ENCODE measurements at regions not wholly inside any gene's neighbourhood (a gene's known extent, or its start where the extent isn't known, plus 50 kb on each side); places are given as distances from the start of the nearest gene placed in this dataset.
A peak's percentile ranks its signal among the peaks of the same experiment; 100 is the strongest.

DNA sequence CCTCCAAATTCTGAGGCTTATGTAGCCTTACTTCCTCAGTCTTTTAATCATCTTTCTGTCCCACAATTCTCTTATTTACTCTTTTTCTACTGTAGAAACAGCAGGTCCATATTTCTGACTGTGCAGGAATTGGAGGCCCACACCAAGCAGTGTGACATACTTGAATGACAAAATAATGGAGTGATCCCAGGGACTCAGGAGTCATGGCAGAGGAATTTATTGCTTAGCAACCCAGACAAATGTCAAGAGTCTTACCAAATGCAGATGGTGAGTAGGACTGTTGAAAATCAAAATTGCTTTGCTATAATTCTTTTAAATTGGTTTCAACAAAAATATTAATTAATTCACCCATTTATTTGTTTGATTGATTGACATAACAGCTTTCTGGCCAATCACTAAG is 59.9 kb downstream of the HTR1B start:
- H3K4me3 ChIP-seq (ENCODE audit: low read length), result no peak overlapping the region
- TF ChIP-seq, protein P1, sequence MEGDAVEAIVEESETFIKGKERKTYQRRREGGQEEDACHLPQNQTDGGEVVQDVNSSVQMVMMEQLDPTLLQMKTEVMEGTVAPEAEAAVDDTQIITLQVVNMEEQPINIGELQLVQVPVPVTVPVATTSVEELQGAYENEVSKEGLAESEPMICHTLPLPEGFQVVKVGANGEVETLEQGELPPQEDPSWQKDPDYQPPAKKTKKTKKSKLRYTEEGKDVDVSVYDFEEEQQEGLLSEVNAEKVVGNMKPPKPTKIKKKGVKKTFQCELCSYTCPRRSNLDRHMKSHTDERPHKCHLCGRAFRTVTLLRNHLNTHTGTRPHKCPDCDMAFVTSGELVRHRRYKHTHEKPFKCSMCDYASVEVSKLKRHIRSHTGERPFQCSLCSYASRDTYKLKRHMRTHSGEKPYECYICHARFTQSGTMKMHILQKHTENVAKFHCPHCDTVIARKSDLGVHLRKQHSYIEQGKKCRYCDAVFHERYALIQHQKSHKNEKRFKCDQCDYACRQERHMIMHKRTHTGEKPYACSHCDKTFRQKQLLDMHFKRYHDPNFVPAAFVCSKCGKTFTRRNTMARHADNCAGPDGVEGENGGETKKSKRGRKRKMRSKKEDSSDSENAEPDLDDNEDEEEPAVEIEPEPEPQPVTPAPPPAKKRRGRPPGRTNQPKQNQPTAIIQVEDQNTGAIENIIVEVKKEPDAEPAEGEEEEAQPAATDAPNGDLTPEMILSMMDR (IDR thresholded peaks at IDR 0.05; ENCODE audit: insufficient read depth, low read depth, low read length, missing control alignments), result no peak
- peak; percentile 58 for DNase-seq (ENCODE audit: low read depth)

DNA sequence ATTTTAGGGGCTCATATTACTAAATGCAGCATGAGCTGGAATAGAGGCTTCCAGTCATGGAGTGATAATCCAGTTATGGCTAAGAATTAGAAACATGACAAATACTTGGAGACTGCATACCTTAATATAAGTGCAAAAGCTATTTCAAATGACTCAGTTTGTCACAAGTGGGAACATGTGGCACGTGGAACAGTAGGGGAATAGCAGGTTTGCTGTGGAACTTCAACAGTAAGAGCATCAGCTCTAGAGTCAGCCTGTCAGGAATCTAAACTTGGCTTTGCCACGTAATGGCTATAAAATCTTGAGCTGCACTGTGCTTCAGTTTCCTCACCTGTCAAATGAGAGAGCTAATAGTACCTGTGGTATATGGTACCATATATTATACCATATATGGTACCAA is 62.1 kb downstream of the HTR1B start:
- TF ChIP-seq, protein P1 (IDR thresholded peaks at IDR 0.05; ENCODE audit: insufficient read depth, low read depth, low read length, missing control alignments), result no peak
- H3K4me3 ChIP-seq (ENCODE audit: low read length), result no peak overlapping the region

DNA sequence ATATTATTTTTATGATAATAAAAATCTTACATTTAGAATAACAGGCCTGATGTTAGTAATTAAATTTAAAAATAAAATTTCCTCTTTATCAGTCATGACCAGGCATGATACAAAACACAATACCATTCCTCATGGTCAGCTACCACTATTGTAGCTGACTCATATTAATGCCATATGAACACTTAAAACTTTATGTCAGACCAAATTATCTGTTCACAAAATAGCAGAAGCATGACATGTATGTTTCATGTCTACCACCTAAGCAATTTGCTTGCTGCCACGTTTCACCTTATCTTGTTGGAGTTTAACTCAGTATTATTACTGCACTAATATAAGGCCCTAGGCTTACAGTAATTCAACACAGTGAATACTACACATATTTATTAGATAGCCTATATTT is 65.7 kb downstream of the HTR1B start:
- DNase-seq (ENCODE audit: low read depth), result peak; percentile 29
- H3K4me3 ChIP-seq (ENCODE audit: low read length), result no peak overlapping the region
- TF ChIP-seq, protein P1 (IDR thresholded peaks at IDR 0.05; ENCODE audit: insufficient read depth, low read depth, low read length, missing control alignments), result no peak

More for the DNA sequence above, 62.1 kb downstream of the HTR1B start:
- peak; percentile 43 for DNase-seq (ENCODE audit: low read depth)

DNA sequence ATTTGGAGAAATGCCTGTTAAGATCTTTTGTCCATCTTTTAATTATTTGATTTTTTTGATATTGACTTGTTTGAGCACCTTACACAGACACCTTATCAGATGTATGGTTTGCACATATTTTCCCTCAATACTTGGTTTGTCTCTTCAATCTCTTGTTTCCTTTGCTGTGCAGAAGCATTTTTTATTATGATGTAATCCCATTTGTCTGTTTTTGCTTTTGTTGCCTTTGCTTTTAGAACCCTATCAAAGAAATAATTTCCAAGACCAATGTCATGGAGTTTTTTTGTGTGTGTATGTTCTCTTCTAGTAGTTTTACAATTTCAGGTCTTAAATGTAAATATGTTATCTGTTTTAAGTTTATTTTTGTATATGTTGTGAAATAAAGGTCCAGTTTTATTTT is 73.9 kb downstream of the HTR1B start:
- no peak for DNase-seq (ENCODE audit: low read depth)
- TF ChIP-seq, protein P1 (IDR thresholded peaks at IDR 0.05; ENCODE audit: insufficient read depth, low read depth, low read length, missing control alignments), result no peak
- no peak overlapping the region for H3K4me3 ChIP-seq (ENCODE audit: low read length)

DNA sequence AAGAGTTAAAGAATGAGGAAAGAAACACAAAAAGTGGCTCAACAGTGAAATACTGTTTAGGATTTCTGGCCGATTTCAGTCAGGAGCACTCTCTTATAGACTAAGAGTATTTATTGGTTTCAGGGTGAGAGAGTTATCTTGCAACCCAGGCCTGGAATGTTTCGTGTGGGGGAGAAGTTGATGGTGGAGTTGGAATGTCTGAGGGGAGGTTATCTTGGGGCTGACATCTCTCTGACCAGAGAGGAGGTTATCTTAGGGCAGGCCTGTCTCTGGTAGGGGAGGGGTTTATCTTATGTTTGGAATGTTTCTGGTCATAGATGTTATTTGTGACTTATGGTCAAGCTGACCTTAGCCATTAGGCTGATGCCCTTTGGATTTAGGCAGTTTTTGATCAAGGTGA is 80.3 kb downstream of the HTR1B start:
- no peak overlapping the region for H3K4me3 ChIP-seq (ENCODE audit: low read length)
- TF ChIP-seq, protein P1 (IDR thresholded peaks at IDR 0.05; ENCODE audit: insufficient read depth, low read depth, low read length, missing control alignments), result no peak
- no peak for DNase-seq (ENCODE audit: low read depth)

DNA sequence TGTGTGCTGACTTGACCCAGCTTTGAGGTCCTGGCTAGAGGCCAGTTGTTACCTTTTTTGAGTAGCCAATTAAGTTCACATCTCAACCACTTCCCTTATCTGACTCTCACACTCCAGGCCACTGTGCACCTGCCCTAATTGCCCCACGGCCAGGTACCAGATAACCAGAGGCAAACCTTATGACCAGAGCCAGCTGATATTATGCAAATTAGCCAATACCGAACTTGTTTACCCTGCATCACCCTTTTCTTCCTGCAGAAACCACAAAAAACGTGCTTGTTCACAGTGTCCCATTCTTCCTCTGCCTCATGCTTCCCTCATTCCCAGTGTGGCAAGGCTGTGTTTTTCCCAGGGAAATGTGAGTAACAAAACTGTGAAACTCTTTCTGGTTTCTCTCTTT is 89.3 kb downstream of the HTR1B start:
- TF ChIP-seq, protein P1 (IDR thresholded peaks at IDR 0.05; ENCODE audit: insufficient read depth, low read depth, low read length, missing control alignments), result no peak
- DNase-seq (ENCODE audit: low read depth), result no peak

DNA sequence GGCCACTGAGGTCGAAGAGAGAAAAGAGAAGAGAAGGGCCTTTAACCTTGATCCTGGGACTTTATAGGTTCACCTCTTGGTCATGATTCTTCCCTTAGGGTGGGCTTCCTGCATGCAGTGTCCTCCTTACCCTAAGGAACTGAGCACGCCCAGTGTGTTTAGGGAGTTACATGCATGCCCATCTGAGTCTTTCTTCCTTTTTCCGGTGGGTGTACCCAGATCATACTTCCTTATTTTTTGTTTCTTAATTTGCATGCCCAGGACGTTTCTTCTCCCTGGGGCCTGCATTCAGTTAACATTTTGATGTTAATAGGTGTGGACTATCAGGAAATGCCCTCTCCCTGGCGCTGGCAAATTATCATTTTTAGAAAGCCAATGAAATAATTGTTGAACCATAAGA is 91.5 kb downstream of the HTR1B start:
- H3K4me3 ChIP-seq (ENCODE audit: low read length), result no peak overlapping the region
- TF ChIP-seq, protein P1 (IDR thresholded peaks at IDR 0.05; ENCODE audit: insufficient read depth, low read depth, low read length, missing control alignments), result no peak
- no peak for DNase-seq (ENCODE audit: low read depth)

More for the DNA sequence above, 89.3 kb downstream of the HTR1B start:
- no peak overlapping the region for H3K4me3 ChIP-seq (ENCODE audit: low read length)

All from epithelial cell of esophagus (primary cell).